NCI-H2227 (cell line): ENCODE measurements at regions not wholly inside any gene's neighbourhood (a gene's known extent, or its start where the extent isn't known, plus 50 kb on each side); places are given as distances from the start of the nearest gene placed in this dataset.

ENCODE experiments used
- DNase-seq: peaks from one replicate; lab custom pipeline; 2025; ENCODE audit not compliant: unreplicated experiment; lab: John Stamatoyannopoulos, UW

DNA sequence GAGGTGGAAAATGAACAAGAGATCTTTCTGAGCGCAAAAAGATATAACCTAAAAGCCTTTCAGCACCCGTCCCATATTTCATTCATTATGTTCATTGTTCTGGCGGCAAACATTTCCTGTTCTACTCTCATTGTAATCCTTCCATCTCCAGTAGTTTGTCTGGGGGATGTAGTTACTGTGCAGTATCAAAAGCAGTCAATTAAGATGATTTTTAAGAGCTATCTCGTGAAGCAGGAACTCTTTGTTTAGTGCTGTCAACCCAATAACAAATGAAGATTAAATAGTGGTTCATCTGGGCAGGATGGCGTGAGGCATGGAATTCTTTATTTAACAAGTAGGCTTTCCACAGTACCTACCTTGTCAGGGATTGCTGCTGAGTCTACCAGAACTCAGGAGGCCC lies 876.7 kb downstream of the HACE1 start:
- no peak for DNase-seq

DNA sequence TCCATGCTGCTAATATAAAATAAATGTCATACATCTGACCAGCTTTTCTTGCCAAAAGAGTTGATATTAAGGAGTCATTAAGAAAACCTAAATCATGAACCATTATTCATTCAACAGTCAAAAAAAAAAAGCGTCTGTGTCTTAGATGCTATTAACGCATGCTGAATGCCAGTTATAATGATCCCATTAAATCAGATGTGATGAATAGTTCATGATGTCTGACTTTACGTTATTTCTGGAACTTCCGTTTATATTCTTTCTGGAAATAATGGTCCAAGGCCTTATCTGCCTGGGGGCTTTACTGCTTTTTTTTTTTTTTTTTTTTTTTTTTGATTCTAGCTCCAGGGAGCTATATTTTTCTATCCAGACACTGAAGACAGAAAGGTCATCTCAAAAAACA lies 877.1 kb downstream of the HACE1 start:
- no peak for DNase-seq

DNA sequence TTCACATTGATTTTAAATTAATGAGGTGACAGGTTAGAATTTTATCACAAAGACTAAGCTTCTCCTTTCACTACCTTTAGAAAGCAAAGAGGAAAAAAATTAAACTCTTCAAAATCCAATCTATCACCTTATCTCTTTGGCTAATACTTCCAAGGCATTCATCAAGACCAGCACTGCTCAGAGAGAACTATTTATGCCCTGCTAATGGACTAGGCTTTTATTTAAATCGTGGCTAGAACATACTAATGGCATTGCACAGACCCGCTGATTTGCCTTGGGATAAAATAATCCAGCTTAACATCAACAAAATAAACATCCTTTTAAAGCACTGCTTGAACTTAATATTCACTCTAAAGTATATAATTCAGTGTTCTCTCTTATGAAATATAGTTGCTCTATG lies 880.4 kb downstream of the HACE1 start:
- DNase-seq = no peak

DNA sequence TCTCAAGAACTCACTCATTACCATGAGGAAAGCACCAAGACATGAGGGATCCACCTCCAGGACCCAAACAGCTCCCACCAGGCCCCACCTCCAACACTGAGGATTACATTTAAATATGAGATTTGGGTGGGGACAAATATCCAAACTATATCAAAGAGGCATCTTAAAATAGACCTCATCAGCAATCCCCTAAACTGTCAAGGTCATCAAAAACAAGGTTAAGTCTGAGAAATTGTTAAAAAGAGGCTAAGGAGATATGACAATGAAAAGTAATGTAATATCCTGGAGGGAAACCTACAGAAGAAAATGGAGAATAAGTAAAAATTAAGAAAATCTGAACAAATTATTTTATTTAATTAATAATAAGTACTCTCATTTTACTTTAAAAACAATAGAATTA lies 922.3 kb downstream of the HACE1 start:
- no peak for DNase-seq

DNA sequence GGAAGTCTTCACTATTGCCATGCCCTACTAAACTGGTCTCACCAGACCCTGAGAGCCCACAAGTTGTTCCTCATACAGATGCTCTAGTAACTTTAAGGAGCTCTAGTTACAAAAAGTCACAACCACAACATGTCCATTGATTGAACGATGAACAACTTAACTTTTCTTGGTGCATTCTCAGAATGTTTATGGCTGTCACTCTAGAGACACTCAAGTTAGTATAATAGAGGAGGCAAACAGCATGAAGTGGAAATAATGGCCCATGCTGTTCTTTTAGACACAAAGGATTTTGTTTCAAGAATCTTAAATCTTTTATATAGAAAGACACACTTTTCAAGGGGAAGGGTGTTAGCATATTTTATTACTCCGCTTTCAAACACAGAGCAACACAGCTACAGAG lies 934.4 kb downstream of the HACE1 start:
- DNase-seq = no peak

DNA sequence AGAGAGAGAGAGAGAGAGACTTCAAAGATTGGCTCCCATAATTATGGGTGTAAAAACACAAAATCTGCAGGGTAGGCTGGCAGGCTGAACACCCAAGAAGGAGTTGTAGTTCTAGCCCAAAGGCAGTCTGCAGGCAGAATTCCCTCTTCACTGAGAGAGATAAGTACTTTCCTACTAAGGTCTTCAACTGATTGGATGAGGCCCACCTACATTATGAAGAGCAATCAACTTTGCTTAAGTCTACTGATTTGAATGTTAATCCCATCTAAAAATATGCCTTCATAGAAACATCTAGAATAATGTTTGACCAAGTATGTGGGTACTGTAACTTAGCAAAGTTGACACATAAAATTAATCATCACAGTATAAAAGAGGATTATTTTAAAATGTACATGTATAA lies 949.7 kb downstream of the HACE1 start:
- no peak for DNase-seq

DNA sequence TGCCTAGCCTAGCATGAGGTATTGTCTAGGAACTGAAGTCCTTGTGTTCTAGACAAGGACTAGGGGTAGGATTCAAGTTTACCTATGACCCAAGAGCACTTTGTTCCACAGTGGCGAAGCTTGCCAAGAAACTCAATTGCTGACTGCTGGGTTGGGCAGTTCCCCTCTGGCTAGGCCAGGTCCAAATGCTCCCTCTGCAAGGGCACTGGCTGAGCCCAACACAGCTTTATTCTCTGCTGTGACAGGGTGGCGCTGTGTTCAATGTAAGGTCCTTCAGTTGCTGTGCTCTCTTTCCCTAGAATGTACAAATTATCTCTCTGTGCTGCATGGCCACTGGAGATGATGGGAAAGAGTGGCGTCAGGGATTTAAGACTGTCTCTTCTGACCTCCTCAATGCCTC lies 950.8 kb downstream of the HACE1 start:
- no peak for DNase-seq

DNA sequence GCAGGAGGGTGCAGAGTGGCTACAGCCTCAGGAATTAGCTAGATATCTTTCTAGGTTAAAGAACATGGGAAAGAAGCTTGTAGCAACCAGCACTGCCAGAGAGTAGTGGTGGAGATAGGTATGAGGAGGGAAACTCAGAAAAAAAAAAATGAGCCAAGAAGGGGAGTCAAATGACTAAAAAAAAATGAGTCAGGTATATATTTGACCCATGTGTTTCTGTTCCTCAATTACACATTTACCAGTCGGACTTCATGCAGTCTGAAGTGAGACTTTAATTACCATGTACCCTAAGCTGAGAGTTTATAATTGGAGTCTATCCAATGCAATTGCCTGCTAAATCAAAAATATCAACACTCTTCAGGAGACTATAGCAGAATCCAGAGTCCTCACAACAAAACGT lies 964.6 kb downstream of the HACE1 start:
- DNase-seq = no peak

DNA sequence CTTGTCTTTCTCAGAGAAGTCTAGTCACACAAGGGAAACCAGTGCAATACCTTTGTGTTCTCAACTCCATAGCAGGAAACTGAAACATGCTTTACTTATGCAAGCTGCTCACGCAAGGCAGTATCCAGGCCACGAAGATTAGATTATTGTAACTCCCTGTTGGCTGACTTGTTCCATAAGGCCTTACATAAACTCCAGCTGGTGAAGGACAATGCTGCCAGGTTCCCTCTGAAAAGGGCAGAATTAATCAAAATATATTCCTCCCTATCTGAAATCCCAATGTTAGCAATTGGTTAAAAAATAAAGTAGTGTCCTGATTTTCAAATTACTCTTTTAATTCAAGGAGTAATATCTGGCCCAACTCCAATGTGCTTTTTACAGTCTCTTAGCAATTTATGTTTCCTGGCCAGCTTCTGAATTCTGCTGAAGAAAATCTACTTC lies 966.6 kb downstream of the HACE1 start:
- no peak for DNase-seq

DNA sequence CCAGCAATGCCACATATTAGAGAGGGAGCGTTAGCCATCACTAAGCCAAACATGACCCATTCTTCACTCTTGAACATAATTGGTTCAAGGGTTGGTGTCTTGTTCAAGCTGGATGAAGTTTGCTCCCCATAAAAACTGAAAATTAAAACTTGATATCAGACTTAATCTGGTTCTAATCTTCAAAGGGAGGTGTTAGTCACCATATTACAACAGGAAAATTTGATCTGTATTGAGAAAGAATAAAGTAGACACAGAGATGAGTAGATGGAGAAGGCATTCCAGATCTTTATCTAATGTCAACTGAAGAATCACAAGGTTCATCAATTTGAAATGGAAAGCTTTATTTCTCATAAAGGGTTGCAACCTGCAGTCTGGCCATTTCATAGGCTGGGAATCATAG lies 972.8 kb downstream of the HACE1 start:
- DNase-seq = no peak

DNA sequence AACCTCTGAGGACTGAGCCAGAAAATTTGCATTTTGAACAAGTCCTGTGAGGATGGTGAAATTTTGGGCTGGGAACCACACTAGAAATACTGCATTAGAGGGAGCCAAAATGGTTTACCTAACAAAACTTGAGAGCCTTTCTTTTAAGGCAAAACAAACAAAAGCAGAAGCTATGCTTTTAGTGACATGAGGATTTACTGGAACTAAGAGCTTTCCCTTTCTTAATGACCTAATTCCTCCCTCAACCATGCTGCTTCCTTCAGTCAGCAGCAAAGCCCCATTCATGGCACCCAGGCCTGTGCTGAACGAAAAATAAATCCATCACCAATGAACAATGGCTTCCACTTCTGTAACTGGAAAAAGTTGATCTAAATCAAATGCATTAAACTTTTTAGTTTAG lies 974.3 kb downstream of the HACE1 start:
- no peak for DNase-seq

DNA sequence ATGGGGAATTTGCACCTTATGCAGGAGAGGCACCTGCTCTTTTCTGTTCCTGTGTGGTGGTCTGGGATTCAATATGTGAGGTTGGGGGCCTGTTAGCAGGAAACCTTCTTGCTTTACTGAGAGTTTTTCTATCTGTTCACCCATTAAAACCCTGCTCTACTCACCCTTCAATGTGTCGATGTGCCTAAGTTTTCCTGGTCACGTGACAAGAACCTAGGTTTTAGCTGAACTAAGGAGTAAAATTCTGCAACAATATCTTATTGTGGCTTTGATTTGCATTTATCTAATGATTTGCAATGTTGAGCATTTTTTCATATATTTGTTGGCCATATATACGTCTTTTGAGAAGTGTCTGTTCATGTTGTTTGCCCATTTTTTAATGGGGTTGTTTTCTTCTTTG lies 979.9 kb downstream of the HACE1 start:
- DNase-seq = no peak

DNA sequence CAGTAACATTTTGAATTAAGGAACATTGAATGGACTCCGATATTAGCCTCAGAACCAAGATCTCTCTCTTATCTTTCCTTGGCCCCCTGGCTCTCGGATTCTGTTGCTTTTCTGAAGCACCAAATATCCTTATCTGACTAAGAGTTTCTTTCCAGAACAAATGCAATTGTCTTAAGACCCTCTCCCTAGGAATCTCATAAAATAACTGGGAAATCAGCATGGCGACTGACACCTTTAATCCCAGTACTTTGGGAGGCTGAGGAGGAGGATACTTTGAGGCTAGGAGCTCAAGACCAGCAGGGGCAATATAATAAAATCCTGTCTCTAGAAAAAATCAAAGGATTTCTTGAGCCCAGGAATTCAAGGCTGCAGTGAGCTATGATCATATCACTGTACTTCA lies 984.5 kb downstream of the HACE1 start:
- DNase-seq = no peak

DNA sequence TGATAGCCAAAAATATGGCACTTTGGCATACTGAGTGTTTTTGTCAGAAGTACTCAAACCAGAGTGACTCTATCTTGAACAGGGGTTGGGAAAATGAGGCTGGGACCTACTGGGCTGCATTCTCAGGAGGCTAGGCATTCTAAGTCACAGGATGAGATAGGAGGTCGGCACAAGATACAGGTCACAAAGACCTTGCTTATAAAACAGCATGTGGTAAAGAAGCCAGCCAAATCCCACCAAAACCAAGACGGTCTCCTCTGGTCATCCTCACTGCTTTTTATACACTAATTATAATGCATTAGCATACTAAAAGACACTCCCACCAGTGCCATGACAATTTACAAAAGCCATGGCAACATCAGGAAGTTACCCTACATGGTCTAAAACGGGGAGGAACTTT lies 985.1 kb downstream of the HACE1 start:
- no peak for DNase-seq

DNA sequence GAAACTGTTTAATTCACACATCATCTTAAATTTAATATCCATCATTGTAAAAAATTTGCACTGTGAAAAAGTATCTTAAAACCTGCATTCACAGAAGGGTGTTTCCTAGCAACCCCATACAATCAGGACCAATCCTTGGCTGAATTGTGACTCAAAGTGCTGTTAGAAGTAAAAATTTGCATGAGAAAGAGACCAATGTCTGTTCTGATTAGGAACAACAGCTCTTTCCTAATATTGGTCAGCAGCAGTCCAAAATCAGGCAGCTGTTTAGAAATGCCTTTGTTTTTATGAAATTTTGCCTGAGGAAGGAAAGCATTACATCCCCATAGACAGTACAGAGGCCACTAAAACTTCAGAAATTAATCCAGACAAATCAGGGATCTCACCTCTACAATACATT lies 987.0 kb downstream of the HACE1 start:
- DNase-seq = no peak

DNA sequence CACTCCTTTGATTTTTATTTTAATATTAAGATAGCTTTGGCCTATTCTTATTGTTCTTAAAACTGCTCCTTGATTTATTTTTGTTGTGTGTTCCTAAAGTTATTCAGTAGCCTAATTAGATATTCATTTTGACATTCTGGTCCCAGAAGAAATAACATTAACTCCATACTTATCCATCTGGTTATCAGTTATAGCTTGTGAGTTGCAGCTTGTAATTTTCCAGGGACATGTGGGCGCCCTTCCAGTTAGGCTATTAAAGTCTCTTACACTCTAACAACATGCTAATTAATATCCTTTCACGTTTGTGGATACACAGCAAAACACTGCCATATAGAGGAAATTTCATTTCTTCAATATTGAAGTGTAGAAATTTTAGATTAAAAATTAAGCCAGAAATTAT lies 987.5 kb downstream of the HACE1 start:
- no peak for DNase-seq

DNA sequence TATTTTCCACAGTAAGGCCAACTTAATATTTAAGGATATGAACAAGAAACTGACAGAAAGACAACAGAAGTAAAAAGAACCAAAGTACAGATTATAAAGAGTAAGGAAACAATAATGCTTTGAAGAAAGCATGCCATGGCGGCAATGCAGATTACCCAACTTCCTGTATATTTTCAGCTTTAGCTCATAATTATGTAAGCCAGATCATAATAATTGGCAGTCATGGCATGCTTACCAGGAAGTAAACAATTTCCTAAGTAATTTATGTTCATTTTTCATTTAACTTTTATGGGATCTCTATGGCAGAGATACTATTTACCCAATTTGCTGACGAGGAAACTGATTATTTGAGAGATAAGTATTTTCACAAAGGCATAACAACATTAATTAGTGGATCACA lies 988.7 kb downstream of the HACE1 start:
- DNase-seq = no peak

DNA sequence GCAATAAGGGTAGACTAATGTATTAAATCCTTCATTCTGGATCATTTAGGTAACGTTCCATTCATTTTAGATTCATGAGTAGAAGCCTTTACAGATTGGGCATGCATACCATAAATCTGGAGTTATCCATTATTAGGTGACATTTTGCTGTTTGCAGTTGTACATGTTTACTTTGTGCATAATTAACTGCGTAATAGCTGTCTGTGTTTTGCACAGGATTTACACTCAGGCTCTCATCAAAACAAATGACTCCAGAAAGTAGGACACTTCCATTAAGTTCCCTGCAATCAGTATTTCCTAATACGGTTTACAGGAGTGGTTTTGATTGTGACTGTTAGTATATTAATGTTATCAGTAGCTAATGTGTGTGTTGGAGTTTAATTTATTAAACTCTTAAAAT lies 997.4 kb downstream of the HACE1 start:
- no peak for DNase-seq

DNA sequence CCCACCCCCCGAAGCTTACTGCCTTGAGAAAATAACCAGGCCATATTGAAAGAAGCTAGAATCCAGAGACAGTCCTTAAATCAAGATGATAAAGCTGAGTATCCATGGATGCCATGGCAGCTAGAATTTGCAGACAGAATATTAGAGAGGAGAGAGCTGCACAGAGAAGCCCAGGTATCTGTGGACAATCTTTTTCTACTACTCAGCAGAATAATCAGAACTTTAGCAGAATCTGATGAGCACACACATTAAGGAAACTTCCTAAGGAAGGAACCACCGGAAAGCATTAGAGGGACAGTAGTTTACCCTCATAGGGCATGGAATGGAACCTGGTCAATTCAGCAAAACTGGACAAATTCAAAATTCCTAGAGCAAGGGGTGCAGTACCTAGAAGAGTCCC lies 1001.7 kb downstream of the HACE1 start:
- DNase-seq = no peak

DNA sequence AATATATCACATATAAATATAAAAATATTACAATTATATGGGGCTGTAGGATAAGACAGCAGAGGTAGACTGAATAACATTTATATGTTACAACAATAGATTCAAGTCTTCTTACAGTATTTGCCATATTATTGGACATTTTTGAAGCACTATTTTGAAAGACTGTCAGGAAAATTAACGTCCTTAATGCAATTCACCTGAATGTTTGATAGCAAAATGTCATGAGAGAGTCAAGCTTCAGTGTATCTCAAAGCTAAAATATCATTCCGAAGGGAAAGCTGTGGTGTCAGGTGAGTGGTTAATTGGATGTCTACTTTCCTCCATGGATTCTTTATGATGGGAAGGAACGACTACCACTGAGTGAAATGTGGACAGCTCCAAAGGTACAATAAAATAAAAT lies 1004.0 kb downstream of the HACE1 start:
- DNase-seq = no peak

DNA sequence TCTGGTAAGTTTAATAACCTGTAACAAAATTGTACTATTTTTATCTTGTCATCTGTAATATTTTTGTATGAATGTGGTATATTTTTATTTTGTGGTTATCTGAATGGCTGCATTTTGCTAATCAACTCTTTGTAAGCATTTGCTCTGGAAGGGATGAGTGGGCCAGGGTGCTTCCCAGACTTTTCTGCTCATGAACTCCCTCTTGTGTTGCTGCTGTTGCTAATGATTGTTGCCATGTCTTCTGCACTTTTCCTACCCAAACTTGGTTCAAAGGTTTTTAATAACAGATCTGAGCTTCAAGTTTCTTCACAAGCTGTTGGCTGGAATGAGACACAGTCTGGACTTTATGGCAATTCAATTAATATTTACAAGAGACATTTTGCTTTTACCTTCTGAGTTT lies 1005.7 kb downstream of the HACE1 start:
- no peak for DNase-seq

DNA sequence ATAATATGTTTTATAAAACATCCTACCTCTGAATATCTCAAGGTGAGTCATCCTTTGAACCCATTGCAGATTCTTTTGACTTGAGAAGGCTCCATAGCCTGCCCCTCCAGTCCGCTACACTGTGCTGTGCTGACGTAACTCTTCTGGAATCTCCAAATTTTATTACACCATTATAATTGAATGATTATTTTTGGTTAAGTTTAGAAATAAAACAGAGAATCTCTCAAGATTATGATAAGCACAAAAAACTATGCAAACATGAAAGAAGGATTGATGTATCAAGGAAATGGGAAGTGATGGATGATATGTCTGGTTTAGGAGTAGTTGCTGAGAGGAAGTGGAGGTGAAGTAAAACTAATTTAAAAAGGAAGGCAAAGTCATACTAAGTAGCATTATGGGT lies 1021.3 kb downstream of the HACE1 start:
- no peak for DNase-seq

DNA sequence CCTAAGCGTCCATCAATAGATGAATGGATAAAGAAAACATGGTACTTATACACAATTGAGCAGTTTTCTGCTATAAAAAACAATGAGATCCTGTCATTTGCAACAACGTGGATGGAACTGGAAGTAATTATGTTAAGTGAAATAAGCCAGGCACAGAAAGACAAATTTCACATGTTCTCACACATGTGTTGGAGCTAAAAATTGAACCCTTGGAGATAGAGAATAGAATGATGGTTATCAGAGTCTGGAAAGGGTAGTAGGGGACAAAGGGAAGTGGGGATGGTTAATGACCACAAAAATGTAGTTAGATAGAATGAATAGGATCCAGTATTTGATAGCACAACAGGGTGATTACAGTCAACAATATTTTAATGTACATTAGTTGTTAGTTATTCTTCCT lies 1033.5 kb downstream of the HACE1 start:
- no peak for DNase-seq

DNA sequence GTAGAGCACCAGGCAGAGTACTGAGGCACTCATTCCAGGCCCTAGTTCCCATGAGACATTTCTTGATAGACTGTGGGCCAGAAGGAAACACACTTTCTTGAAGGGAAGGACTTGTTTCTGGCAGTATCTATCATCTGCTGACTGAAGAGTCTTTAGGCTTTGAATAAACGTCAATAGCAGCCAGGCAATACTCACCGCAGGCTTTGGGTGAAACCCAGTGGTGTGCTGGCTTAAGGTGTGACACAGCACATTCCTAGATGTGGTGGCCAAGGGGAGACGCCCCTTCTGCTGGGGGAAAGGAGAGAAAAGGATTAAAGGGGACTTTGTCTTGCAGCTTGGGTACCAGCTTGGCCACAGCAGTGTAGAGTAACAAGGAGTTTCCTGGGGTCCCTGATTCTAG lies 1039.6 kb downstream of the HACE1 start:
- DNase-seq = no peak
